GM23338 (cell line): ENCODE measurements at regions not wholly inside any gene's neighbourhood (a gene's known extent, or its start where the extent isn't known, plus 50 kb on each side); places are given as distances from the start of the nearest gene placed in this dataset.

Source experiments
- ATAC-seq: fragments of 200-7000 bp; cut with Tn5 transposase; 3 replicates; pipeline ENCODE4 v1.9.1; 2020
- DNase-seq: peaks from one replicate; pipeline ENCODE4 v3.0.0-alpha.2; 2015; ENCODE audit warnings: low spot score
- H2AFZ ChIP-seq: fragments of 200-600 bp; sonication (generic); 2 replicates; pipeline ENCODE4 v1.8.0; 2016; ENCODE audit warnings: antibody characterized with exemption, mild to moderate bottlenecking, moderate library complexity
- H3F3A ChIP-seq: fragments of 200-600 bp; sonication (generic); replicated peaks from 2 replicates; pipeline ENCODE4 v1.8.0; 2017; ENCODE audit warnings: antibody characterized with exemption, mixed run types, low read depth
- H3K27ac ChIP-seq: fragments of 200-600 bp; sonication (generic); 2 replicates; pipeline ENCODE4 v1.6.1; 2016; ENCODE audit warnings: low read depth
- H3K27me3 ChIP-seq: fragments of 200-600 bp; sonication (generic); 2 replicates; pipeline ENCODE4 v1.8.0; 2016; ENCODE audit warnings: mild to moderate bottlenecking, mixed run types, moderate library complexity; ENCODE audit not compliant: insufficient read depth
- H3K36me3 ChIP-seq: fragments of 200-600 bp; sonication (generic); 2 replicates; pipeline ENCODE4 v1.8.0; 2016; ENCODE audit warnings: mild to moderate bottlenecking; ENCODE audit not compliant: insufficient read depth
- H3K4me1 ChIP-seq: fragments of 200-600 bp; sonication (generic); 2 replicates; pipeline ENCODE4 v1.8.0; 2016; ENCODE audit warnings: mild to moderate bottlenecking, moderate library complexity; ENCODE audit not compliant: insufficient read depth
- H3K4me2 ChIP-seq: fragments of 200-600 bp; sonication (generic); 2 replicates; pipeline ENCODE4 v1.7.1; 2017; ENCODE audit warnings: mixed run types
- H3K4me3 ChIP-seq: fragments of 200-600 bp; sonication (generic); 2 replicates; pipeline ENCODE4 v1.6.1; 2016; ENCODE audit warnings: mixed run types
- H3K79me2 ChIP-seq: fragments of 200-600 bp; sonication (generic); replicated peaks from 2 replicates; pipeline ENCODE4 v1.8.0; 2017; ENCODE audit warnings: mild to moderate bottlenecking; ENCODE audit not compliant: insufficient read depth
- H3K9me2 ChIP-seq: fragments of 200-600 bp; sonication (generic); 2 replicates; pipeline ENCODE4 v1.8.0; 2017; ENCODE audit not compliant: insufficient read depth
- H4K20me1 ChIP-seq: fragments of 200-600 bp; sonication (generic); replicated peaks from 2 replicates; pipeline ENCODE4 v1.8.0; 2017; ENCODE audit warnings: mild to moderate bottlenecking; ENCODE audit not compliant: insufficient read depth
- H3K27ac Mint-ChIP-seq: 2 replicates; pipeline ENCODE4 v1.8.0; 2020; ENCODE audit warnings: inconsistent platforms, mild to moderate bottlenecking, moderate library complexity, mixed read lengths
- H3K27me3 Mint-ChIP-seq: 3 replicates; pipeline ENCODE4 v1.8.0; 2022; ENCODE audit warnings: low read depth, mild to moderate bottlenecking, moderate library complexity, mixed read lengths, inconsistent platforms; ENCODE audit not compliant: insufficient read depth, poor library complexity
- H3K36me3 Mint-ChIP-seq: 3 replicates; pipeline ENCODE4 v1.8.0; 2021; ENCODE audit warnings: low read depth, mild to moderate bottlenecking, inconsistent platforms, moderate library complexity, mixed read lengths
- H3K4me1 Mint-ChIP-seq: 3 replicates; pipeline ENCODE4 v1.8.0; 2020; ENCODE audit warnings: mild to moderate bottlenecking, inconsistent platforms, mixed read lengths
- H3K4me3 Mint-ChIP-seq: 3 replicates; pipeline ENCODE4 v1.8.0; 2021; ENCODE audit warnings: moderate library complexity, mild to moderate bottlenecking, inconsistent platforms, mixed read lengths
- H3K9me3 Mint-ChIP-seq: 3 replicates; pipeline ENCODE4 v1.8.0; 2020; ENCODE audit warnings: moderate library complexity, mild to moderate bottlenecking, inconsistent platforms, mixed read lengths
- CREB1 ChIP-seq: fragments of 250-450 bp; sonication (Bioruptor Pico); IDR thresholded peaks from 2 replicates; pipeline ENCODE4 v1.5.0; 2020; ENCODE audit warnings: low read depth, mild to moderate bottlenecking, moderate library complexity
- CTCF ChIP-seq, 2 experiments: fragments of 200-600 bp in 1 of 2; sonication (generic) in 1 of 2; conservative IDR thresholded peaks; 2 replicates each; pipeline versions ENCODE4 v1.5.1 to v1.6.1; 2016 to 2017; ENCODE audit warnings: antibody characterized with exemption in 2 of 2, low read depth in 2 of 2, mild to moderate bottlenecking in 2 of 2, moderate library complexity in 1 of 2
- ETS1 ChIP-seq: IDR thresholded peaks from 2 replicates; pipeline ENCODE4 v1.6.1; 2016; ENCODE audit warnings: antibody characterized with exemption
- EZH2 ChIP-seq: fragments of 200-600 bp; sonication (generic); IDR thresholded peaks from one replicate; pipeline ENCODE4 v1.8.0; 2017; ENCODE audit warnings: antibody characterized with exemption, mild to moderate bottlenecking, low read depth; ENCODE audit not compliant: unreplicated experiment
- EZH2phosphoT487 ChIP-seq: fragments of 200-600 bp; sonication (generic); IDR thresholded peaks from one replicate; pipeline ENCODE4 v1.8.1; 2018; ENCODE audit warnings: antibody characterized with exemption; ENCODE audit not compliant: unreplicated experiment
- JUNB ChIP-seq: IDR thresholded peaks from one replicate; pipeline ENCODE4 v1.6.1; 2016; ENCODE audit warnings: antibody characterized with exemption; ENCODE audit not compliant: unreplicated experiment
- NANOG ChIP-seq: IDR thresholded peaks from 2 replicates; pipeline ENCODE4 v1.6.1; 2016; ENCODE audit warnings: antibody characterized with exemption, borderline replicate concordance
- POLR2AphosphoS5 ChIP-seq: IDR thresholded peaks from 2 replicates; pipeline ENCODE4 v1.6.1; 2016; ENCODE audit warnings: antibody characterized with exemption, low read depth
- STAT1 ChIP-seq: IDR thresholded peaks from one replicate; pipeline ENCODE4 v1.6.1; 2016; ENCODE audit warnings: antibody characterized with exemption; ENCODE audit not compliant: unreplicated experiment
- ZNF114 ChIP-seq: fragments of 250-450 bp; sonication (Bioruptor Pico); IDR thresholded peaks from 2 replicates; pipeline ENCODE4 v1.5.0; 2020; ENCODE audit warnings: mild to moderate bottlenecking, moderate library complexity
- ZNF331 ChIP-seq: fragments of 250-450 bp; sonication (Bioruptor Pico); IDR thresholded peaks from 2 replicates; pipeline ENCODE4 v1.5.0; 2020; ENCODE audit warnings: low read depth, mild to moderate bottlenecking, moderate library complexity
- TF ChIP-seq, protein P1 (sequence below): IDR thresholded peaks from one replicate; pipeline ENCODE4 v1.6.1; 2018; ENCODE audit warnings: antibody characterized with exemption; ENCODE audit not compliant: unreplicated experiment
- TF ChIP-seq, protein P2 (sequence below): fragments of 250-450 bp; sonication (Bioruptor Pico); IDR thresholded peaks from 2 replicates; pipeline ENCODE4 v1.5.0; 2020; ENCODE audit warnings: mild to moderate bottlenecking, moderate library complexity

GRCh38 chr15:69830876-69831275 lies 266.8 kb downstream of the TLE3 start:
- H3K36me3 Mint-ChIP-seq, result no peaks in the 10 kb centered on the region

More at GRCh38 chr15:69830876-69831275, 266.8 kb downstream of the TLE3 start:
- peaks cover 15% of the 10 kb centered on the region for H3K4me1 Mint-ChIP-seq
- Histone ChIP-seq H4K20me1 (no peaks in the 10 kb centered on the region), H3K9me2 (no peaks in the 10 kb centered on the region), H3K27me3 (no peaks in the 10 kb centered on the region), H3K4me2 (no peak overlapping the region), H3K4me1 (peaks cover 3% of the 10 kb centered on the region; the same call in 1 of the 2 replicates), H3K36me3 (no peaks in the 10 kb centered on the region), H2AFZ (no peak overlapping the region), H3K79me2 (no peaks in the 10 kb centered on the region), H3K4me3 (no peak overlapping the region), H3K27ac (no peak overlapping the region), H3F3A (no peaks in the 10 kb centered on the region)
- no peak overlapping the region for H3K4me3 Mint-ChIP-seq
- ATAC-seq, result no peak
- no peaks in the 10 kb centered on the region for H3K9me3 Mint-ChIP-seq
- H3K27me3 Mint-ChIP-seq, result peaks cover 5% of the 10 kb centered on the region
- no peak overlapping the region for H3K27ac Mint-ChIP-seq
- no peak for DNase-seq
- TF ChIP-seq NANOG, result no peak
- no peak for TF ChIP-seq EZH2phosphoT487
- TF ChIP-seq ETS1, result no peak
- no peak for TF ChIP-seq ZNF331 (CRISPR knock-in tag)
- no peak for TF ChIP-seq JUNB
- no peak for TF ChIP-seq CTCF (conservative IDR thresholded peaks at IDR 0.05; ENCODE audit: low read depth in 2 of 2)
- no peak for TF ChIP-seq ZNF114 (CRISPR knock-in tag)
- TF ChIP-seq EZH2, result no peak
- TF ChIP-seq POLR2AphosphoS5, result no peak
- TF ChIP-seq, protein P1, sequence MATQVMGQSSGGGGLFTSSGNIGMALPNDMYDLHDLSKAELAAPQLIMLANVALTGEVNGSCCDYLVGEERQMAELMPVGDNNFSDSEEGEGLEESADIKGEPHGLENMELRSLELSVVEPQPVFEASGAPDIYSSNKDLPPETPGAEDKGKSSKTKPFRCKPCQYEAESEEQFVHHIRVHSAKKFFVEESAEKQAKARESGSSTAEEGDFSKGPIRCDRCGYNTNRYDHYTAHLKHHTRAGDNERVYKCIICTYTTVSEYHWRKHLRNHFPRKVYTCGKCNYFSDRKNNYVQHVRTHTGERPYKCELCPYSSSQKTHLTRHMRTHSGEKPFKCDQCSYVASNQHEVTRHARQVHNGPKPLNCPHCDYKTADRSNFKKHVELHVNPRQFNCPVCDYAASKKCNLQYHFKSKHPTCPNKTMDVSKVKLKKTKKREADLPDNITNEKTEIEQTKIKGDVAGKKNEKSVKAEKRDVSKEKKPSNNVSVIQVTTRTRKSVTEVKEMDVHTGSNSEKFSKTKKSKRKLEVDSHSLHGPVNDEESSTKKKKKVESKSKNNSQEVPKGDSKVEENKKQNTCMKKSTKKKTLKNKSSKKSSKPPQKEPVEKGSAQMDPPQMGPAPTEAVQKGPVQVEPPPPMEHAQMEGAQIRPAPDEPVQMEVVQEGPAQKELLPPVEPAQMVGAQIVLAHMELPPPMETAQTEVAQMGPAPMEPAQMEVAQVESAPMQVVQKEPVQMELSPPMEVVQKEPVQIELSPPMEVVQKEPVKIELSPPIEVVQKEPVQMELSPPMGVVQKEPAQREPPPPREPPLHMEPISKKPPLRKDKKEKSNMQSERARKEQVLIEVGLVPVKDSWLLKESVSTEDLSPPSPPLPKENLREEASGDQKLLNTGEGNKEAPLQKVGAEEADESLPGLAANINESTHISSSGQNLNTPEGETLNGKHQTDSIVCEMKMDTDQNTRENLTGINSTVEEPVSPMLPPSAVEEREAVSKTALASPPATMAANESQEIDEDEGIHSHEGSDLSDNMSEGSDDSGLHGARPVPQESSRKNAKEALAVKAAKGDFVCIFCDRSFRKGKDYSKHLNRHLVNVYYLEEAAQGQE, result no peak
- TF ChIP-seq, protein P2, sequence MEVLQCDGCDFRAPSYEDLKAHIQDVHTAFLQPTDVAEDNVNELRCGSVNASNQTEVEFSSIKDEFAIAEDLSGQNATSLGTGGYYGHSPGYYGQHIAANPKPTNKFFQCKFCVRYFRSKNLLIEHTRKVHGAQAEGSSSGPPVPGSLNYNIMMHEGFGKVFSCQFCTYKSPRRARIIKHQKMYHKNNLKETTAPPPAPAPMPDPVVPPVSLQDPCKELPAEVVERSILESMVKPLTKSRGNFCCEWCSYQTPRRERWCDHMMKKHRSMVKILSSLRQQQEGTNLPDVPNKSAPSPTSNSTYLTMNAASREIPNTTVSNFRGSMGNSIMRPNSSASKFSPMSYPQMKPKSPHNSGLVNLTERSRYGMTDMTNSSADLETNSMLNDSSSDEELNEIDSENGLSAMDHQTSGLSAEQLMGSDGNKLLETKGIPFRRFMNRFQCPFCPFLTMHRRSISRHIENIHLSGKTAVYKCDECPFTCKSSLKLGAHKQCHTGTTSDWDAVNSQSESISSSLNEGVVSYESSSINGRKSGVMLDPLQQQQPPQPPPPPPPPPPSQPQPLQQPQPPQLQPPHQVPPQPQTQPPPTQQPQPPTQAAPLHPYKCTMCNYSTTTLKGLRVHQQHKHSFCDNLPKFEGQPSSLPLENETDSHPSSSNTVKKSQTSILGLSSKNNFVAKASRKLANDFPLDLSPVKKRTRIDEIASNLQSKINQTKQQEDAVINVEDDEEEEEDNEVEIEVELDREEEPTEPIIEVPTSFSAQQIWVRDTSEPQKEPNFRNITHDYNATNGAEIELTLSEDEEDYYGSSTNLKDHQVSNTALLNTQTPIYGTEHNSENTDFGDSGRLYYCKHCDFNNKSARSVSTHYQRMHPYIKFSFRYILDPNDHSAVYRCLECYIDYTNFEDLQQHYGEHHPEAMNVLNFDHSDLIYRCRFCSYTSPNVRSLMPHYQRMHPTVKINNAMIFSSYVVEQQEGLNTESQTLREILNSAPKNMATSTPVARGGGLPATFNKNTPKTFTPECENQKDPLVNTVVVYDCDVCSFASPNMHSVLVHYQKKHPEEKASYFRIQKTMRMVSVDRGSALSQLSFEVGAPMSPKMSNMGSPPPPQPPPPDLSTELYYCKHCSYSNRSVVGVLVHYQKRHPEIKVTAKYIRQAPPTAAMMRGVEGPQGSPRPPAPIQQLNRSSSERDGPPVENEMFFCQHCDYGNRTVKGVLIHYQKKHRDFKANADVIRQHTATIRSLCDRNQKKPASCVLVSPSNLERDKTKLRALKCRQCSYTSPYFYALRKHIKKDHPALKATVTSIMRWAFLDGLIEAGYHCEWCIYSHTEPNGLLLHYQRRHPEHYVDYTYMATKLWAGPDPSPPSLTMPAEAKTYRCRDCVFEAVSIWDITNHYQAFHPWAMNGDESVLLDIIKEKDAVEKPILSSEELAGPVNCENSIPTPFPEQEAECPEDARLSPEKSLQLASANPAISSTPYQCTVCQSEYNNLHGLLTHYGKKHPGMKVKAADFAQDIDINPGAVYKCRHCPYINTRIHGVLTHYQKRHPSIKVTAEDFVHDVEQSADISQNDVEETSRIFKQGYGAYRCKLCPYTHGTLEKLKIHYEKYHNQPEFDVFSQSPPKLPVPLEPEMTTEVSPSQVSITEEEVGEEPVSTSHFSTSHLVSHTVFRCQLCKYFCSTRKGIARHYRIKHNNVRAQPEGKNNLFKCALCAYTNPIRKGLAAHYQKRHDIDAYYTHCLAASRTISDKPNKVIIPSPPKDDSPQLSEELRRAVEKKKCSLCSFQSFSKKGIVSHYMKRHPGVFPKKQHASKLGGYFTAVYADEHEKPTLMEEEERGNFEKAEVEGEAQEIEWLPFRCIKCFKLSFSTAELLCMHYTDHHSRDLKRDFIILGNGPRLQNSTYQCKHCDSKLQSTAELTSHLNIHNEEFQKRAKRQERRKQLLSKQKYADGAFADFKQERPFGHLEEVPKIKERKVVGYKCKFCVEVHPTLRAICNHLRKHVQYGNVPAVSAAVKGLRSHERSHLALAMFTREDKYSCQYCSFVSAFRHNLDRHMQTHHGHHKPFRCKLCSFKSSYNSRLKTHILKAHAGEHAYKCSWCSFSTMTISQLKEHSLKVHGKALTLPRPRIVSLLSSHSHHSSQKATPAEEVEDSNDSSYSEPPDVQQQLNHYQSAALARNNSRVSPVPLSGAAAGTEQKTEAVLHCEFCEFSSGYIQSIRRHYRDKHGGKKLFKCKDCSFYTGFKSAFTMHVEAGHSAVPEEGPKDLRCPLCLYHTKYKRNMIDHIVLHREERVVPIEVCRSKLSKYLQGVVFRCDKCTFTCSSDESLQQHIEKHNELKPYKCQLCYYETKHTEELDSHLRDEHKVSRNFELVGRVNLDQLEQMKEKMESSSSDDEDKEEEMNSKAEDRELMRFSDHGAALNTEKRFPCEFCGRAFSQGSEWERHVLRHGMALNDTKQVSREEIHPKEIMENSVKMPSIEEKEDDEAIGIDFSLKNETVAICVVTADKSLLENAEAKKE, result no peak
- TF ChIP-seq STAT1, result no peak
- TF ChIP-seq CREB1 (CRISPR knock-in tag), result no peak
